Ishikawa (cell line): ENCODE measurements at regions not wholly inside any gene's neighbourhood (a gene's known extent, or its start where the extent isn't known, plus 50 kb on each side); places are given as distances from the start of the nearest gene placed in this dataset.

Experiments used
- CEBPB ChIP-seq: IDR thresholded peaks from 2 replicates; pipeline ENCODE4 v1.6.1; 2012
- CREB1 ChIP-seq: IDR thresholded peaks from 2 replicates; pipeline ENCODE4 v1.6.1; 2012; ENCODE audit warnings: low read depth
- EGR1 ChIP-seq: IDR thresholded peaks from 2 replicates; pipeline ENCODE4 v1.6.1; 2012
- EP300 ChIP-seq: IDR thresholded peaks from 2 replicates; pipeline ENCODE4 v1.6.1; 2012; ENCODE audit warnings: borderline replicate concordance
- FOXM1 ChIP-seq: IDR thresholded peaks from 2 replicates; pipeline ENCODE4 v1.6.1; 2012; ENCODE audit warnings: low read depth, borderline replicate concordance
- MAX ChIP-seq: IDR thresholded peaks from 2 replicates; pipeline ENCODE4 v1.6.1; 2012
- NFIC ChIP-seq: IDR thresholded peaks from 2 replicates; pipeline ENCODE4 v1.6.1; 2012
- RAD21 ChIP-seq: IDR thresholded peaks from 2 replicates; pipeline ENCODE4 v1.6.1; 2012; ENCODE audit warnings: low read depth
- TAF1 ChIP-seq: IDR thresholded peaks from 2 replicates; pipeline ENCODE4 v1.6.1; 2012; ENCODE audit warnings: low read depth, mild to moderate bottlenecking
- TCF12 ChIP-seq: IDR thresholded peaks from 2 replicates; pipeline ENCODE4 v1.6.1; 2012; ENCODE audit warnings: low read depth
- TEAD4 ChIP-seq: IDR thresholded peaks from 2 replicates; pipeline ENCODE4 v1.6.1; 2012
- USF1 ChIP-seq: IDR thresholded peaks from 2 replicates; pipeline ENCODE4 v1.6.1; 2012
- YY1 ChIP-seq: IDR thresholded peaks from 2 replicates; pipeline ENCODE4 v1.6.1; 2012; ENCODE audit warnings: low read depth
- TF ChIP-seq, protein P1 (sequence below): IDR thresholded peaks from 2 replicates; pipeline ENCODE4 v1.6.1; 2012; ENCODE audit warnings: low read depth, mild to moderate bottlenecking

DNA sequence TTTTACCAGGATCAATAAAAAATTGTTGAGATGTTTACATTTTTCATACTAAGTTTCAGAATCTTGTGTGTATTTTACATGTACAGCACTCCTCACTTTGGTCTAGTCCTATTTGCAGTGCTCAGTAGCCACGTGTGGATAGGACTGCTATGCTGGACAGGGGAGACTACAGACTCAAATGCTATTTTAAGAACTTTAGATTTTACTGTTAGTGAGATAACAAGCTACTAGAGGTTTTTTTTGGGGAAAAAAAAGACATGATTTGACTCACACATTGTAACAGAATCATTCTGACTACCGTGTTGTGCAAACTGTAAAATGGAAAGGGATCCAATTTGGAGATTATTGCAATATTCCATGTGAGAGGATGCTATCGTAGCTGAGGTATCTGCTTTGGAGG lies 418.9 kb upstream of the PRMT6 start:
- TF ChIP-seq FOXM1 (no peak), NFIC (no peak), TAF1 (no peak), RAD21 (no peak), EGR1 (no peak), EP300 (no peak), MAX (no peak), USF1 (no peak), CEBPB (no peak), TCF12 (no peak), CREB1 (no peak), YY1 (no peak), TEAD4 (no peak)
- TF ChIP-seq, protein P1, sequence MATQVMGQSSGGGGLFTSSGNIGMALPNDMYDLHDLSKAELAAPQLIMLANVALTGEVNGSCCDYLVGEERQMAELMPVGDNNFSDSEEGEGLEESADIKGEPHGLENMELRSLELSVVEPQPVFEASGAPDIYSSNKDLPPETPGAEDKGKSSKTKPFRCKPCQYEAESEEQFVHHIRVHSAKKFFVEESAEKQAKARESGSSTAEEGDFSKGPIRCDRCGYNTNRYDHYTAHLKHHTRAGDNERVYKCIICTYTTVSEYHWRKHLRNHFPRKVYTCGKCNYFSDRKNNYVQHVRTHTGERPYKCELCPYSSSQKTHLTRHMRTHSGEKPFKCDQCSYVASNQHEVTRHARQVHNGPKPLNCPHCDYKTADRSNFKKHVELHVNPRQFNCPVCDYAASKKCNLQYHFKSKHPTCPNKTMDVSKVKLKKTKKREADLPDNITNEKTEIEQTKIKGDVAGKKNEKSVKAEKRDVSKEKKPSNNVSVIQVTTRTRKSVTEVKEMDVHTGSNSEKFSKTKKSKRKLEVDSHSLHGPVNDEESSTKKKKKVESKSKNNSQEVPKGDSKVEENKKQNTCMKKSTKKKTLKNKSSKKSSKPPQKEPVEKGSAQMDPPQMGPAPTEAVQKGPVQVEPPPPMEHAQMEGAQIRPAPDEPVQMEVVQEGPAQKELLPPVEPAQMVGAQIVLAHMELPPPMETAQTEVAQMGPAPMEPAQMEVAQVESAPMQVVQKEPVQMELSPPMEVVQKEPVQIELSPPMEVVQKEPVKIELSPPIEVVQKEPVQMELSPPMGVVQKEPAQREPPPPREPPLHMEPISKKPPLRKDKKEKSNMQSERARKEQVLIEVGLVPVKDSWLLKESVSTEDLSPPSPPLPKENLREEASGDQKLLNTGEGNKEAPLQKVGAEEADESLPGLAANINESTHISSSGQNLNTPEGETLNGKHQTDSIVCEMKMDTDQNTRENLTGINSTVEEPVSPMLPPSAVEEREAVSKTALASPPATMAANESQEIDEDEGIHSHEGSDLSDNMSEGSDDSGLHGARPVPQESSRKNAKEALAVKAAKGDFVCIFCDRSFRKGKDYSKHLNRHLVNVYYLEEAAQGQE, result no peak
